Cerebellar cortex (tissue), 1 donor: ENCODE measurements at regions not wholly inside any gene's neighbourhood (a gene's known extent, or its start where the extent isn't known, plus 50 kb on each side); places are given as distances from the start of the nearest gene placed in this dataset.

Experiments used
- DNase-seq: peaks from one replicate; pipeline ENCODE4 v3.0.0-alpha.2; 2015; ENCODE audit warnings: low spot score

GRCh38 chr2:48258481-48259149, 55.9 kb upstream of the FOXN2 start:
- peak; percentile 76 for DNase-seq

- no peak for DNase-seq
Measured at GRCh38 chr2:48259811-48260210, 54.7 kb upstream of the FOXN2 start.

- DNase-seq, result no peak
Measured at GRCh38 chr2:48264627-48265026, 49.9 kb upstream of the FOXN2 start.
